ENCODE measurements at regions not wholly inside any gene's neighbourhood (a gene's known extent, or its start where the extent isn't known, plus 50 kb on each side); places are given as distances from the start of the nearest gene placed in this dataset.

GRCh38 chr5:109529520-109529919 is 119.7 kb upstream of the PJA2 start:
- no peak for TF ChIP-seq EZH2 (optimal IDR thresholded peaks at IDR 0.05; ENCODE audit: low read depth, low read length)
- no peak for TF ChIP-seq CTCF (IDR thresholded peaks at IDR 0.05; ENCODE audit: low read length)
